IgD-negative memory B cell (primary cell): ENCODE measurements at regions not wholly inside any gene's neighbourhood (a gene's known extent, or its start where the extent isn't known, plus 50 kb on each side); places are given as distances from the start of the nearest gene placed in this dataset.

ENCODE experiments used
- H3K27ac Mint-ChIP-seq, 3 donors: one replicate each; pipeline ENCODE4 v1.8.0; 2020 to 2022; ENCODE audit warnings: mild to moderate bottlenecking in 3 of 3, mixed read lengths in 3 of 3, moderate library complexity in 1 of 3
- H3K27me3 Mint-ChIP-seq: one replicate; pipeline ENCODE4 v1.8.0; 2021; ENCODE audit warnings: mixed read lengths
- H3K36me3 Mint-ChIP-seq: one replicate; pipeline ENCODE4 v1.8.0; 2020; ENCODE audit warnings: mild to moderate bottlenecking, mixed read lengths
- H3K4me1 Mint-ChIP-seq, 3 donors: one replicate each; pipeline ENCODE4 v1.8.0; 2020 to 2022; ENCODE audit warnings: mixed read lengths in 3 of 3, mild to moderate bottlenecking in 1 of 3
- H3K4me3 Mint-ChIP-seq, 4 donors: one replicate each; pipeline ENCODE4 v1.8.0; 2020 to 2022; ENCODE audit warnings: mild to moderate bottlenecking in 4 of 4, mixed read lengths in 4 of 4, moderate library complexity in 3 of 4
- H3K9me3 Mint-ChIP-seq, 3 donors: one replicate each; pipeline ENCODE4 v1.8.0; 2020 to 2021; ENCODE audit warnings: mixed read lengths in 3 of 3, mild to moderate bottlenecking in 1 of 3

GRCh38 chr4:133799717-133800315, 401.8 kb downstream of the PABPC4L start:
- H3K36me3 Mint-ChIP-seq = no peaks in the 10 kb centered on the region
- no peaks in the 10 kb centered on the region for H3K27me3 Mint-ChIP-seq
- no peaks in the 10 kb centered on the region for H3K4me1 Mint-ChIP-seq
- no peak overlapping the region for H3K4me3 Mint-ChIP-seq
- H3K27ac Mint-ChIP-seq = no peak overlapping the region
- no peaks in the 10 kb centered on the region for H3K9me3 Mint-ChIP-seq

- Mint-ChIP-seq H3K4me1 (no peaks in the 10 kb centered on the region), H3K36me3 (no peaks in the 10 kb centered on the region), H3K9me3 (peaks cover 2 to 3% (median 3%) of the 10 kb centered on the region in 3 donors), H3K27me3 (no peaks in the 10 kb centered on the region), H3K4me3 (no peak overlapping the region), H3K27ac (no peak overlapping the region)
Measured at GRCh38 chr4:133777661-133778060, 423.9 kb downstream of the PABPC4L start.

DNA sequence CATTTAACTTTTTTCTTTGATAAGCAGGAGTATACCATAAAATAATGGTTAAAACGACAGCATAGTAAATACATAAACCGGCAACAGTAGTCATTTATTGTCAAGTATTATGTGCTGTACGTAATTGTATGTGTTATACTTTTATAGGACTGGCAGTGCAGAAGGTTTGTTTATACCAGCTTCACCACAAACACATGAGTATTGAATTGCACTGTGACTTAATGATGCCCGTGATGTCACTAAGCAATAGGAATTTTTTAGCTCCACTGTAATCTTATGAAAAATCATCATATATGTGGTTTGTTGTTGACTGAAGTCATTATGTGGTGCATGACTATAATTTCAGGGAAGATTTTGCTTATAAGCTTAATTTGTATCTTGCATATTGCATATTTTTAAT, 424.6 kb downstream of the PABPC4L start:
- no peak overlapping the region for H3K4me3 Mint-ChIP-seq
- H3K36me3 Mint-ChIP-seq = no peaks in the 10 kb centered on the region
- no peaks in the 10 kb centered on the region for H3K27me3 Mint-ChIP-seq
- peaks cover 2 to 9% (median 3%) of the 10 kb centered on the region in 3 donors for H3K9me3 Mint-ChIP-seq
- no peaks in the 10 kb centered on the region for H3K4me1 Mint-ChIP-seq
- no peak overlapping the region for H3K27ac Mint-ChIP-seq

- H3K9me3 Mint-ChIP-seq = peaks cover 2 to 9% (median 3%) of the 10 kb centered on the region in 3 donors
Measured at GRCh38 chr4:133776503-133776902, 425.1 kb downstream of the PABPC4L start.

GRCh38 chr4:133775881-133776280, 425.7 kb downstream of the PABPC4L start:
- Mint-ChIP-seq H3K27ac (no peak overlapping the region), H3K4me1 (no peaks in the 10 kb centered on the region), H3K27me3 (no peaks in the 10 kb centered on the region), H3K9me3 (peaks cover 2 to 9% (median 3%) of the 10 kb centered on the region in 3 donors), H3K36me3 (no peaks in the 10 kb centered on the region), H3K4me3 (no peak overlapping the region)

More at GRCh38 chr4:133776503-133776902, 425.1 kb downstream of the PABPC4L start:
- H3K4me3 Mint-ChIP-seq = no peak overlapping the region
- H3K27me3 Mint-ChIP-seq = no peaks in the 10 kb centered on the region
- H3K27ac Mint-ChIP-seq = no peak overlapping the region
- no peaks in the 10 kb centered on the region for H3K36me3 Mint-ChIP-seq
- no peaks in the 10 kb centered on the region for H3K4me1 Mint-ChIP-seq

GRCh38 chr4:133775469-133775868, 426.1 kb downstream of the PABPC4L start:
- Mint-ChIP-seq H3K9me3 (peaks cover 5 to 9% (median 5%) of the 10 kb centered on the region in 3 donors), H3K4me1 (no peaks in the 10 kb centered on the region), H3K36me3 (no peaks in the 10 kb centered on the region), H3K27ac (no peak overlapping the region), H3K4me3 (no peak overlapping the region), H3K27me3 (no peaks in the 10 kb centered on the region)

DNA sequence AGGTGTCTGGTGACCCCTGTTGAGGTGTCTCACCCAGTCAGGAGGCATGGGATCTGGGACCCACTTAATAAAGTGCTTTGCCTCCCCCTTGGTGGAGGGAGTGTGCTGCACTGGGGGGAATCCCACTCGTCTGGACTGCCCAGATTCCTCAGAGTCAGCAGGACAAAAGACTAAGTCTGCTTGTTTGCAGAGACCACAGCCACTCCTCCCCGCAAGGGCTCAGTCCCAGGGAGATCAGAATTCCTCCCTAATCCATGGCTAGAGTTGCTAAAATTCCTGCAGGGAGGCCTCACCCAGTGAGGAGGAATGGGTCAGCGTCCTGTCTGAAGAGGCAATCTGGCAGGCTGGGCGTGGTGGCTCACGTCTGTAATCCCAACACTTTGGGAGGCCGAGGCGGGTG, 442.2 kb downstream of the PABPC4L start:
- H3K4me1 Mint-ChIP-seq = no peaks in the 10 kb centered on the region
- H3K27ac Mint-ChIP-seq = no peak overlapping the region
- H3K27me3 Mint-ChIP-seq = no peaks in the 10 kb centered on the region
- no peak overlapping the region for H3K4me3 Mint-ChIP-seq
- H3K36me3 Mint-ChIP-seq = no peaks in the 10 kb centered on the region
- H3K9me3 Mint-ChIP-seq = peaks cover 0 to 16% (median 4%) of the 10 kb centered on the region in 3 donors

- Mint-ChIP-seq H3K36me3 (no peaks in the 10 kb centered on the region), H3K9me3 (peaks cover 2 to 8% (median 7%) of the 10 kb centered on the region in 3 donors), H3K4me1 (peaks cover 0 to 1% (median 0%) of the 10 kb centered on the region in 3 donors), H3K4me3 (no peak overlapping the region), H3K27me3 (no peaks in the 10 kb centered on the region), H3K27ac (no peak overlapping the region)
Measured at GRCh38 chr4:133741766-133742165, 459.8 kb downstream of the PABPC4L start.

DNA sequence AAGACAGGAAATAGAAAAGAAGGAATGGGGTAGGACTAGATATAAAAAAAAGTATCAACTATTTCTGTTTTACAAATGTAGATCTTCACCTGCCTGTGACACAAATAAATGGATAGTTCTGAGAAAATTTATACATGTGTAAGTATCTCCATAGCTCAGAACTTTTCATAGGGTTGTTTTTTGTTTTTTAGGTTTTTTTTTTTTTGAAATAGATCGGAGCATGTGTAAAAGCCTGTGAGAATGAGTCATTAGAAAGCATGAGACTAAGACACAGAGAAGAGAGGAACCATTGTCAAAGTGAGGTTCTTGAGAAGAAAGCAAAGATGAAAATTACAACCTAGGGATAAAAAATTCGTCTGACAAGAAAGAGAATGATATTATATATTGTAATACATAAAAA, 481.6 kb downstream of the PABPC4L start:
- no peaks in the 10 kb centered on the region for H3K27me3 Mint-ChIP-seq
- H3K9me3 Mint-ChIP-seq = peaks cover 0 to 3% (median 0%) of the 10 kb centered on the region in 3 donors
- no peak overlapping the region for H3K4me3 Mint-ChIP-seq
- H3K27ac Mint-ChIP-seq = no peak overlapping the region
- no peaks in the 10 kb centered on the region for H3K36me3 Mint-ChIP-seq
- H3K4me1 Mint-ChIP-seq = no peaks in the 10 kb centered on the region

DNA sequence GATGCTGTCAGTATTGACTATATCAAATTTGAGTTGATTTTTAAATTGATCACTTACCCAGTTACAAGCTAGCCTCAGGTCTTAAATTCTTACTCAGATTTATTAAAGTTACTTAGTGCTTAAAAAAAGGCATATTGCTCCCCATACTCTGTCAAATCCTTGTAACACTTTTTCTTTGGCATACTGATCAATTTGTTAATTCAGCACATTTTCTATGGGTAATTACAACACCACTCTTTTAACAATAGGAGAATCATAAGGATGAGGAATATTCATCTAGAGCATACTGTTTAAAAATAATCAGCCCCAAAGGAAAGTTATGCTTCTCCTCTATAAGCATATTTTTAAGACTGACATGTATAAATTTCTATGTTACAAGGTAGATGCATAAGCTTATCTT, 482.5 kb downstream of the PABPC4L start:
- no peak overlapping the region for H3K4me3 Mint-ChIP-seq
- H3K4me1 Mint-ChIP-seq = no peaks in the 10 kb centered on the region
- H3K27ac Mint-ChIP-seq = no peak overlapping the region
- H3K36me3 Mint-ChIP-seq = no peaks in the 10 kb centered on the region
- H3K9me3 Mint-ChIP-seq = peaks cover 0 to 3% (median 0%) of the 10 kb centered on the region in 3 donors
- H3K27me3 Mint-ChIP-seq = no peaks in the 10 kb centered on the region

- no peaks in the 10 kb centered on the region for H3K27me3 Mint-ChIP-seq
- H3K4me1 Mint-ChIP-seq = no peaks in the 10 kb centered on the region
- peaks cover 0 to 3% (median 0%) of the 10 kb centered on the region in 3 donors for H3K9me3 Mint-ChIP-seq
- no peak overlapping the region for H3K4me3 Mint-ChIP-seq
- no peak overlapping the region for H3K27ac Mint-ChIP-seq
- H3K36me3 Mint-ChIP-seq = no peaks in the 10 kb centered on the region
Measured at GRCh38 chr4:133714211-133714610, 487.4 kb downstream of the PABPC4L start.

GRCh38 chr4:133713340-133713739, 488.2 kb downstream of the PABPC4L start:
- H3K4me3 Mint-ChIP-seq = no peak overlapping the region
- no peaks in the 10 kb centered on the region for H3K36me3 Mint-ChIP-seq
- no peak overlapping the region for H3K27ac Mint-ChIP-seq
- no peaks in the 10 kb centered on the region for H3K27me3 Mint-ChIP-seq
- H3K9me3 Mint-ChIP-seq = no peaks in the 10 kb centered on the region
- no peaks in the 10 kb centered on the region for H3K4me1 Mint-ChIP-seq

DNA sequence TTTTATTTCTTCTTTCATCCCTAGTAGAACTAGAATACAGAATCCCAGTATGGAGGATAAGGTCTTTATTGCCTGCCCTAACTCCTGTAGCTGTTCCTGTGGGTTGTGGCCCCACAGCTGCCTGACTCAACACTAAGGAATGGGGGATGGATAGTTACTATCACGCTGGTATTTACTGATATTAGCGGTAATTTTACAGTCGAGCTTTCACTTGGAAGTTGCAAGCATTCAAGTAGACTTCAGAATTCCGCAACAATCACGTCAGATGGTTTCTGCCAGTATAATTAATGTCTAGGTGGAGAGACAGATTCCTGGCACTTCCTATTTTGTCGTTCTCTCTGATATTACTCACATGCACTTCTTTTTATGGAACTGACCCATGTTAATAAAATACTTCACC, 489.8 kb downstream of the PABPC4L start:
- Mint-ChIP-seq H3K27me3 (no peaks in the 10 kb centered on the region), H3K4me3 (no peak overlapping the region), H3K4me1 (no peaks in the 10 kb centered on the region), H3K9me3 (no peaks in the 10 kb centered on the region), H3K36me3 (no peaks in the 10 kb centered on the region), H3K27ac (no peak overlapping the region)

DNA sequence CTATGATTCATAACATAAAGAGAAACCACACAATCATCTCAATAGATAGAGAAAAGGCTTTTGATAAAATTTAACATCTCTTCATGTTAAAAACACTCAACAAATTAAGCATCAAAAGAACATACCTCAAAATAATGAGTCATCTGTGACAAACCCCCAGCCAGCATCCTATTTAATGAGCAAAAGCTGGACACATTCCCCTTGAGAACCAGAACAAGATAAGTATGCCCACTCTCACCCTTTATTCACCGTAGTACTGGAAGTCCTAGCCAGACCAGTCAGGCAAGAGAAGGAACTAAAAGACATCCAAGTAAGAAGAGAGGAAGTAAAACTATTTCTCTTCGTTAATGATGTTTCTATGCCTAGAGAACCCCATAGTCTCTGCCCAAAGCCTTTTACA, 507.2 kb downstream of the PABPC4L start:
- Mint-ChIP-seq H3K9me3 (peaks cover 3 to 4% (median 3%) of the 10 kb centered on the region in 3 donors), H3K27me3 (no peaks in the 10 kb centered on the region), H3K36me3 (no peaks in the 10 kb centered on the region), H3K4me1 (no peaks in the 10 kb centered on the region), H3K27ac (no peak overlapping the region), H3K4me3 (no peak overlapping the region)

- H3K4me1 Mint-ChIP-seq = no peaks in the 10 kb centered on the region
- no peak overlapping the region for H3K4me3 Mint-ChIP-seq
- H3K9me3 Mint-ChIP-seq = peaks cover 0 to 7% (median 6%) of the 10 kb centered on the region in 3 donors
- no peaks in the 10 kb centered on the region for H3K27me3 Mint-ChIP-seq
- no peak overlapping the region for H3K27ac Mint-ChIP-seq
- no peaks in the 10 kb centered on the region for H3K36me3 Mint-ChIP-seq
Measured at GRCh38 chr4:133683967-133684366, 517.6 kb downstream of the PABPC4L start.

DNA sequence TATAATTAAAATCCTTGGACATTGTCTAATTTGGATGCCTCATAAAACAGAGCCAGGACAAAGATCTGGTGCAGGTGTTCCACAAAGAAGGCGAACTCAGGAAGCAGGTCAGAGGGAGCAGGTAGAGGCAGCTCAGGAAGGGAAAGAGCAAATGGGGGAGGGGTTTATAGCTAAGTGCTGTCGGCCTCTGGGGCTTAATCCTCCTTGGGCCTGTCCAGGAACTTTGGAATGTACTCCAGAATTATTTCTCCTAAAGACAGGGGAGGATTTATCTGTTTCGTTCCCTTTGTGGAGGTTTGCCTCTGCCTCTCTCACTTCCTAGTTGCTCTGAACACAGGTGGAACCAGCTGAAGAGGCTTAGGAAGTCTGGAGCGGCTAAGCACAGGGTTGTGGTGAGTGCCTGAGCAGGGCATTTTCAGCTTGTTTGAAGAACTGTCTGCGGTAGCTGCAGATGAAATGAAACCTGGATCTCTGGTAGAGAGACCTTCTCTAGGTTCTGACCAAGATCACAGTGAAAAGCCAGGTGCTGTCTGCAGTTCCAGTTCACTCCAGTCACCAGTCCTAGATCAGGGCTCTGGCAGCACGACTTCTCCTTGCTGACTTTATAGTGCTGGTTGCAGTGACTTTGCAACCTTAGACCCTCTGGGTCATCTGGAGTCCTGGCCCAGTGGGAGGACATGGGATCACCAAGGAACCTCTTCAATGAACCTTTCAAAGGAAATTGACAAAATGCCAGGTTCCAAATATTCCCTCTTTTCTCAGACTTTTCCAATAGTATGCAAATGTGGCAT, 519.2 kb downstream of the PCDH10 start:
- H3K9me3 Mint-ChIP-seq = peaks cover 0 to 2% (median 0%) of the 10 kb centered on the region in 3 donors
- no peaks in the 10 kb centered on the region for H3K4me1 Mint-ChIP-seq
- no peak overlapping the region for H3K4me3 Mint-ChIP-seq
- no peak overlapping the region for H3K27ac Mint-ChIP-seq
- no peaks in the 10 kb centered on the region for H3K27me3 Mint-ChIP-seq
- no peaks in the 10 kb centered on the region for H3K36me3 Mint-ChIP-seq
